ENCODE measurements at regions not wholly inside any gene's neighbourhood (a gene's known extent, or its start where the extent isn't known, plus 50 kb on each side); places are given as distances from the start of the nearest gene placed in this dataset.

DNA sequence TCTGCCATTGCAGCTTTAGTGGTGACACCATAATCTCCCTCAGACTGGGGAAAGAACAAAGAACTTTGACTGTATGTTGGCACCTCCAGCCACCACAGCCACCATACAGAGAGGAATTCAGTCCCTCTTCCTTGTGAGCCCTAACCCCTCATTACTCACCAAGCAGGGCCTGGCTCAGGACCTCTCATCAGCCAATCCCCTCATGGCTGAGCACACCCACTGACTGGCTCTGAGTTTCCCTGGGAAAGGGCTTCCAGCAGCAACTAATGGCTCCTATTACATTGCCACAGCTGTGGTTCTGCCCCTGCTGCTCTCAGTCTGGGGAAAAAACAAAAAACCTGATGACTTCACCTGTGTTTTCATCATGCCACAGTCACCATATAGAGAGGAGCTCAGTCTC, 1482.6 kb downstream of the FAM133A start:
- no peak for TF ChIP-seq POLR2A (IDR thresholded peaks at IDR 0.05)
- no peak for TF ChIP-seq CTCF (IDR thresholded peaks at IDR 0.05)
